Transverse colon (tissue), 4 donors: ENCODE measurements at regions not wholly inside any gene's neighbourhood (a gene's known extent, or its start where the extent isn't known, plus 50 kb on each side); places are given as distances from the start of the nearest gene placed in this dataset.

Experiments
- EP300 ChIP-seq: sonication (generic); formaldehyde crosslinking; IDR thresholded peaks from one replicate; pipeline ENCODE4 v1.6.1; 2017; ENCODE audit warnings: antibody characterized with exemption, low read depth
- POLR2A ChIP-seq: fragments of 450-650 bp; IDR thresholded peaks from one replicate; pipeline ENCODE4 v1.6.1; 2016; ENCODE audit warnings: antibody characterized with exemption, mild to moderate bottlenecking, moderate library complexity
- POLR2AphosphoS5 ChIP-seq, 3 donors: sonication (generic); formaldehyde crosslinking; IDR thresholded peaks; one replicate each; pipeline ENCODE4 v1.6.1; 2016; ENCODE audit warnings: antibody characterized with exemption in 3 of 3
- TF ChIP-seq, protein P1 (sequence below), 5 experiments: fragments of 200-600 bp in 3 of 5; fragments of 450-650 bp in 2 of 5; sonication (generic) in 3 of 5; IDR thresholded peaks; 1 replicate in 2 of 5; 2 replicates in 3 of 5; pipeline ENCODE4 v1.5.1; 2016 to 2017; ENCODE audit warnings: antibody characterized with exemption in 5 of 5, inconsistent platforms in 3 of 5, mild to moderate bottlenecking in 2 of 5, moderate library complexity in 1 of 5

DNA sequence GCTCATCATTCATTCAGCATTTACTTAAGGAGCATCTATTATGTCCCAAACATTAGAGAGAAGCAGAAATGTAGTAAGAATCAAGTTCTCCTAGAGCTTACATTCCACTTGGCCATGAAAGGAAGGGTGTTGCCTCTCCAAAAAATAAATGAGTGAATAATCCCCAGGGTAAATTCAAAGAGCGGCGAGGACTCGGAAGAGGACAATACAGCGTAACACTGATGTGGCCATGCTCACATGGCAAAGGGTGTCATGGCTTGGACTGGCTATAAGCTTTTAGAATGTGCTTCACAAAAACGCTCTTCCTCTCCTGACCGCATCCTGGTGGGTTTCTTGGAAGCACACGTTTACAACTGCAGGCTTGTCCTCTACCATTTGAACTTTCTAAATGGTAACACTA is 290.2 kb downstream of the IRS2 start:
- TF ChIP-seq, protein P1, sequence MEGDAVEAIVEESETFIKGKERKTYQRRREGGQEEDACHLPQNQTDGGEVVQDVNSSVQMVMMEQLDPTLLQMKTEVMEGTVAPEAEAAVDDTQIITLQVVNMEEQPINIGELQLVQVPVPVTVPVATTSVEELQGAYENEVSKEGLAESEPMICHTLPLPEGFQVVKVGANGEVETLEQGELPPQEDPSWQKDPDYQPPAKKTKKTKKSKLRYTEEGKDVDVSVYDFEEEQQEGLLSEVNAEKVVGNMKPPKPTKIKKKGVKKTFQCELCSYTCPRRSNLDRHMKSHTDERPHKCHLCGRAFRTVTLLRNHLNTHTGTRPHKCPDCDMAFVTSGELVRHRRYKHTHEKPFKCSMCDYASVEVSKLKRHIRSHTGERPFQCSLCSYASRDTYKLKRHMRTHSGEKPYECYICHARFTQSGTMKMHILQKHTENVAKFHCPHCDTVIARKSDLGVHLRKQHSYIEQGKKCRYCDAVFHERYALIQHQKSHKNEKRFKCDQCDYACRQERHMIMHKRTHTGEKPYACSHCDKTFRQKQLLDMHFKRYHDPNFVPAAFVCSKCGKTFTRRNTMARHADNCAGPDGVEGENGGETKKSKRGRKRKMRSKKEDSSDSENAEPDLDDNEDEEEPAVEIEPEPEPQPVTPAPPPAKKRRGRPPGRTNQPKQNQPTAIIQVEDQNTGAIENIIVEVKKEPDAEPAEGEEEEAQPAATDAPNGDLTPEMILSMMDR (IDR thresholded peaks at IDR 0.05) = no peak
- no peak for TF ChIP-seq POLR2A
- no peak for TF ChIP-seq POLR2AphosphoS5 (IDR thresholded peaks at IDR 0.05)
- no peak for TF ChIP-seq EP300
